SU-DHL-6 (cell line): ENCODE measurements at regions not wholly inside any gene's neighbourhood (a gene's known extent, or its start where the extent isn't known, plus 50 kb on each side); places are given as distances from the start of the nearest gene placed in this dataset.

ENCODE experiments used
- H2AFZ ChIP-seq: fragments of 200-600 bp; sonication (generic); 2 replicates; pipeline ENCODE4 v1.6.1; 2014; ENCODE audit warnings: low read depth, mild to moderate bottlenecking, moderate library complexity, mixed read lengths, antibody characterized with exemption, low read length; ENCODE audit not compliant: severe bottlenecking
- H3F3A ChIP-seq: fragments of 200-600 bp; shearing (Covaris generic); 2 replicates; pipeline ENCODE4 v1.6.0; 2016; ENCODE audit warnings: antibody characterized with exemption, mild to moderate bottlenecking; ENCODE audit not compliant: insufficient read depth
- H3K27ac ChIP-seq: fragments of 200-600 bp; sonication (generic); 2 replicates; pipeline ENCODE4 v1.5.1; 2016; ENCODE audit warnings: low read depth, mild to moderate bottlenecking, low read length, moderate library complexity, mixed read lengths
- H3K27me3 ChIP-seq: fragments of 200-600 bp; sonication (generic), shearing (Covaris generic); 2 replicates; pipeline ENCODE4 v1.6.0; 2014; ENCODE audit warnings: mild to moderate bottlenecking, low read length
- H3K36me3 ChIP-seq: fragments of 200-600 bp; sonication (generic); 2 replicates; pipeline ENCODE4 v1.6.1; 2014; ENCODE audit warnings: mild to moderate bottlenecking, low read length, mixed read lengths
- H3K4me2 ChIP-seq: fragments of 300-600, 200-600 bp; shearing (Covaris generic), sonication (generic); 2 replicates; pipeline ENCODE4 v1.6.0; 2014; ENCODE audit warnings: low read length, low read depth, mild to moderate bottlenecking; ENCODE audit not compliant: poor library complexity, severe bottlenecking
- H3K4me3 ChIP-seq: fragments of 200-600 bp; sonication (generic); 2 replicates; pipeline ENCODE4 v1.5.1; 2014; ENCODE audit warnings: antibody characterized with exemption, low read length, mild to moderate bottlenecking, mixed read lengths; ENCODE audit not compliant: insufficient read depth, poor library complexity, severe bottlenecking
- H3K79me2 ChIP-seq: fragments of 200-600 bp; sonication (generic); 2 replicates; pipeline ENCODE4 v1.6.1; 2014; ENCODE audit warnings: mild to moderate bottlenecking, low read length, moderate library complexity; ENCODE audit not compliant: insufficient read depth
- H3K9ac ChIP-seq: fragments of 200-600 bp; sonication (generic); 2 replicates; pipeline ENCODE4 v1.7.0; 2014; ENCODE audit warnings: mild to moderate bottlenecking, low read length
- H3K9me2 ChIP-seq: fragments of 200-600 bp; sonication (generic); replicated peaks from 2 replicates; pipeline ENCODE4 v1.6.1; 2014; ENCODE audit warnings: low read length; ENCODE audit not compliant: insufficient read depth
- H3K9me3 ChIP-seq: fragments of 200-600 bp; sonication (generic); 2 replicates; pipeline ENCODE4 v1.6.1; 2014; ENCODE audit warnings: low read length, mixed read lengths; ENCODE audit not compliant: insufficient read depth
- H4K20me1 ChIP-seq: fragments of 200-600 bp; sonication (generic); 2 replicates; pipeline ENCODE4 v1.6.1; 2014; ENCODE audit warnings: low read depth, mild to moderate bottlenecking, antibody characterized with exemption, low read length, moderate library complexity, mixed read lengths
- EZH2phosphoT487 ChIP-seq: fragments of 200-600 bp; sonication (generic), shearing (Covaris generic); conservative IDR thresholded peaks from 2 replicates; pipeline ENCODE4 v1.6.1; 2018; ENCODE audit warnings: mild to moderate bottlenecking, antibody characterized with exemption, low read length, moderate library complexity, mixed read lengths
- TF ChIP-seq, protein P1 (sequence below): fragments of 200-600 bp; sonication (generic); IDR thresholded peaks from one replicate; pipeline ENCODE4 v1.5.1; 2017; ENCODE audit warnings: antibody characterized with exemption, mild to moderate bottlenecking, low read length, moderate library complexity; ENCODE audit not compliant: insufficient read depth, poor library complexity, severe bottlenecking

DNA sequence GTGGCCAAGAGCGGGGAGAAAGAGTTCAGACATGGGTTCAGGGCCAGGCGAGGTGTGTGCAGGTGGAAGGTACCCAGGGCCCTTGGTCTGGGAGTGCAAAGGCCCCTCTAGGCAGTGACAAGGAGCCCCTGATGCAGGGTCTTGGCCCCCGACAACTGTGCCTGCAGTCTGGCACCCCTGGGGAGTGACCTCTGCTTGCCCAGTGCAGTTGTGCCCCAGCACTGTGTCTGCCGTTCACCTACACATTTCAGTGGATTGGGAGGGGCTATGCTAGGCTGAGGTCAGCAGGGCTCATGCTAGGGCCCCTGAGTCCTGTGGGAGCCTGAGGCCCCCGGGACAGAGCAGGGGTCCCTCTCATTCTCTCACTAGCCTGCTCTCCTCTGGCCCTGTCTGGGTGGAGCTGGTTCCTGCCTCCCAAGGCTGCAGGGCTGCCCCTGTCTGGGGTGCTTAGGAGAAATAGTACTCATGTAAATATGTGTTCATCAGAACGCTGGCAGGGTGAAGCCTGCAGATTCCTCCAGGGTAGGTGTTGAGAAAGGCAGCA is 550.4 kb downstream of the TCERG1L start:
- Histone ChIP-seq H3K9me2 (no peaks in the 10 kb centered on the region), H3F3A (no peaks in the 10 kb centered on the region), H3K9me3 (no peaks in the 10 kb centered on the region), H3K27ac (no peak overlapping the region), H3K27me3 (no peaks in the 10 kb centered on the region), H2AFZ (no peak overlapping the region), H4K20me1 (no peaks in the 10 kb centered on the region), H3K9ac (no peak overlapping the region), H3K4me3 (no peak overlapping the region), H3K36me3 (no peaks in the 10 kb centered on the region), H3K79me2 (no peaks in the 10 kb centered on the region), H3K4me2 (no peak overlapping the region)
- TF ChIP-seq, protein P1, sequence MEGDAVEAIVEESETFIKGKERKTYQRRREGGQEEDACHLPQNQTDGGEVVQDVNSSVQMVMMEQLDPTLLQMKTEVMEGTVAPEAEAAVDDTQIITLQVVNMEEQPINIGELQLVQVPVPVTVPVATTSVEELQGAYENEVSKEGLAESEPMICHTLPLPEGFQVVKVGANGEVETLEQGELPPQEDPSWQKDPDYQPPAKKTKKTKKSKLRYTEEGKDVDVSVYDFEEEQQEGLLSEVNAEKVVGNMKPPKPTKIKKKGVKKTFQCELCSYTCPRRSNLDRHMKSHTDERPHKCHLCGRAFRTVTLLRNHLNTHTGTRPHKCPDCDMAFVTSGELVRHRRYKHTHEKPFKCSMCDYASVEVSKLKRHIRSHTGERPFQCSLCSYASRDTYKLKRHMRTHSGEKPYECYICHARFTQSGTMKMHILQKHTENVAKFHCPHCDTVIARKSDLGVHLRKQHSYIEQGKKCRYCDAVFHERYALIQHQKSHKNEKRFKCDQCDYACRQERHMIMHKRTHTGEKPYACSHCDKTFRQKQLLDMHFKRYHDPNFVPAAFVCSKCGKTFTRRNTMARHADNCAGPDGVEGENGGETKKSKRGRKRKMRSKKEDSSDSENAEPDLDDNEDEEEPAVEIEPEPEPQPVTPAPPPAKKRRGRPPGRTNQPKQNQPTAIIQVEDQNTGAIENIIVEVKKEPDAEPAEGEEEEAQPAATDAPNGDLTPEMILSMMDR = no peak
- no peak for TF ChIP-seq EZH2phosphoT487

DNA sequence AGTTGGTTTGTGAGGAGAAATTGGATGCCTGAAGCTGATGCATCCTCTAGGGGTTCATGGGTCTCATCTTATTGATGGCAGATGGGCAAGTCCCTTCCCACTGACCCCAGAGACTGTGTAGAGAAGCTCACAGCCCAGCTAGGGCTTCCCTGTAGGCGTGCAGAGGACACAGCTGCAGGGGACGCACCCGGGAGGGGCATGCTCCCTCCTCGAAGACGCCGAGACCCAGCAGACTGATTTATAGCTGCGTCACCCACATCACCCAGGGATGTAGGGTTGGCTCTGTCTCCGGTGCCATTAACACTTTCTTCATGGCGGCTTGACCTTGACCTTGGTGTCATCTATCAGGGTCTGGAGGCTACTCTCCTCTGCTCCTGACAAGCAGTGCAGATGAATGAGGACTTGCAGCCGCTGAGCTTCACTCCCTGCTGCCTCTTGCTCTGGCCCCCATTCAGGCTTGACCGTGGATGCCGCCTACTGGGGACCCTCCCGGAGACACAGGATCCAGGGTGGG is 549.7 kb downstream of the TCERG1L start:
- H3K79me2 ChIP-seq = no peaks in the 10 kb centered on the region
- no peaks in the 10 kb centered on the region for H4K20me1 ChIP-seq
- H3F3A ChIP-seq = no peaks in the 10 kb centered on the region
- no peak overlapping the region for H3K27ac ChIP-seq
- H3K27me3 ChIP-seq = no peaks in the 10 kb centered on the region
- no peak overlapping the region for H3K9ac ChIP-seq
- no peaks in the 10 kb centered on the region for H3K9me3 ChIP-seq
- no peak overlapping the region for H3K4me3 ChIP-seq
- no peaks in the 10 kb centered on the region for H3K36me3 ChIP-seq
- TF ChIP-seq, protein P1 = no peak
- TF ChIP-seq EZH2phosphoT487 = no peak
- no peak overlapping the region for H3K4me2 ChIP-seq
- H3K9me2 ChIP-seq = no peaks in the 10 kb centered on the region
- H2AFZ ChIP-seq = no peak overlapping the region

DNA sequence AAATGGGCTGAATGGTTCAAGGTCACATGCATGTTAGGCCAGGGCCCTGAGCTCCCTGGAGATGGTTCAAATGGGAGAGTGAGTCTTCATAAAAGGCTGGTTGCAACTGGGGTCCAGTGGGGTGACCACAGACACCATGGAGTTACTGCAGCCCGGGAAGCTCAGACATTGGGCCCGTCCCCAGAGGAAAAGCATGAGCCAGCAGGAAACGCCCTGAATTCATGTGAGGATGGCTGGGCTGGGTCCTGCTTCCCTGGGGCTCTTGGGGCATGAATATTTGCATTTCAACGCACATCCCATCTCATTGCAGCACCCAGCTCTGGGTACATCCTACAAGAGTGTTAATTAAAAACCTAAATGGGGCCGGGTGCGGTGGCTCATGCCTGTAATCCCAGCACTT is 549.0 kb downstream of the TCERG1L start:
- Histone ChIP-seq H3K27me3 (no peaks in the 10 kb centered on the region), H2AFZ (no peak overlapping the region), H3F3A (no peaks in the 10 kb centered on the region), H3K36me3 (no peaks in the 10 kb centered on the region), H3K9me2 (no peaks in the 10 kb centered on the region), H3K4me3 (no peak overlapping the region), H4K20me1 (no peaks in the 10 kb centered on the region), H3K9ac (no peak overlapping the region), H3K4me2 (no peak overlapping the region), H3K27ac (no peak overlapping the region), H3K79me2 (no peaks in the 10 kb centered on the region), H3K9me3 (no peaks in the 10 kb centered on the region)
- TF ChIP-seq, protein P1 = no peak
- no peak for TF ChIP-seq EZH2phosphoT487
